Chondrocyte (in vitro differentiated cells): ENCODE measurements at regions not wholly inside any gene's neighbourhood (a gene's known extent, or its start where the extent isn't known, plus 50 kb on each side); places are given as distances from the start of the nearest gene placed in this dataset.

Experiments used
- DNase-seq: peaks from one replicate; pipeline ENCODE4 v3.0.0; 2021; ENCODE audit warnings: mixed read lengths, low spot score
- H3K27ac Mint-ChIP-seq: one replicate; pipeline ENCODE4 v1.8.0; 2021; ENCODE audit warnings: mild to moderate bottlenecking, moderate library complexity, mixed read lengths; ENCODE audit not compliant: unreplicated experiment
- H3K27me3 Mint-ChIP-seq: 2 replicates; pipeline ENCODE4 v1.8.0; 2021; ENCODE audit warnings: low read depth, mixed read lengths
- H3K36me3 Mint-ChIP-seq: 2 replicates; pipeline ENCODE4 v1.8.0; 2021; ENCODE audit warnings: low read depth, mixed read lengths
- H3K4me1 Mint-ChIP-seq: 2 replicates; pipeline ENCODE4 v1.8.0; 2021; ENCODE audit warnings: low read depth, mild to moderate bottlenecking, mixed read lengths
- H3K4me3 Mint-ChIP-seq: one replicate; pipeline ENCODE4 v1.8.0; 2021; ENCODE audit warnings: mild to moderate bottlenecking, moderate library complexity, mixed read lengths; ENCODE audit not compliant: unreplicated experiment
- H3K9me3 Mint-ChIP-seq: 2 replicates; pipeline ENCODE4 v1.8.0; 2021; ENCODE audit warnings: low read depth, mixed read lengths
- CTCF ChIP-seq: fragments of 200-600 bp; sonication (generic); IDR thresholded peaks from 2 replicates; pipeline ENCODE4 v1.5.0; 2021; ENCODE audit warnings: antibody characterized with exemption, mild to moderate bottlenecking, moderate library complexity

- Mint-ChIP-seq H3K27ac (no peak overlapping the region), H3K27me3 (peaks cover 45% of the 10 kb centered on the region), H3K36me3 (peaks cover 5% of the 10 kb centered on the region), H3K9me3 (peaks cover 31% of the 10 kb centered on the region), H3K4me1 (no peaks in the 10 kb centered on the region), H3K4me3 (no peak overlapping the region)
- TF ChIP-seq CTCF, result no peak
- DNase-seq, result no peak
Observed at GRCh38 chr11:116665523-116665922, 107.3 kb downstream of the BUD13 start.

GRCh38 chr11:116661056-116661455 is 111.7 kb downstream of the BUD13 start:
- Mint-ChIP-seq H3K4me1 (no peaks in the 10 kb centered on the region), H3K4me3 (no peak overlapping the region), H3K9me3 (peaks cover 11% of the 10 kb centered on the region), H3K27ac (no peak overlapping the region), H3K27me3 (peaks cover 36% of the 10 kb centered on the region), H3K36me3 (peaks cover 2% of the 10 kb centered on the region)
- no peak for DNase-seq
- TF ChIP-seq CTCF, result no peak

GRCh38 chr11:116660011-116660410 is 112.8 kb downstream of the BUD13 start:
- Mint-ChIP-seq H3K4me3 (no peak overlapping the region), H3K27ac (no peak overlapping the region)
- no peak for TF ChIP-seq CTCF

GRCh38 chr11:116658876-116659535 is 113.8 kb downstream of the BUD13 start:
- Mint-ChIP-seq H3K9me3 (peaks cover 11% of the 10 kb centered on the region), H3K36me3 (no peaks in the 10 kb centered on the region), H3K4me1 (no peaks in the 10 kb centered on the region), H3K27me3 (peaks cover 27% of the 10 kb centered on the region), H3K27ac (no peak overlapping the region), H3K4me3 (no peak overlapping the region)
- TF ChIP-seq CTCF, result no peak
- DNase-seq, result no peak

More at GRCh38 chr11:116660011-116660410, 112.8 kb downstream of the BUD13 start:
- DNase-seq, result no peak
- no peaks in the 10 kb centered on the region for H3K4me1 Mint-ChIP-seq
- peaks cover 4% of the 10 kb centered on the region for H3K9me3 Mint-ChIP-seq
- H3K36me3 Mint-ChIP-seq, result no peaks in the 10 kb centered on the region
- peaks cover 28% of the 10 kb centered on the region for H3K27me3 Mint-ChIP-seq

- Mint-ChIP-seq H3K9me3 (peaks cover 11% of the 10 kb centered on the region), H3K4me1 (no peaks in the 10 kb centered on the region), H3K36me3 (no peaks in the 10 kb centered on the region), H3K27me3 (peaks cover 24% of the 10 kb centered on the region), H3K27ac (no peak overlapping the region), H3K4me3 (no peak overlapping the region)
- TF ChIP-seq CTCF, result no peak
- no peak for DNase-seq
Observed at GRCh38 chr11:116657842-116658825, 114.7 kb downstream of the BUD13 start.
